Neural cell (in vitro differentiated cells): ENCODE measurements at regions not wholly inside any gene's neighbourhood (a gene's known extent, or its start where the extent isn't known, plus 50 kb on each side); places are given as distances from the start of the nearest gene placed in this dataset.

Experiments
- H2AFZ ChIP-seq: fragments of 200-600, 300-800 bp; sonication (generic), shearing (Covaris generic); 2 replicates; pipeline ENCODE4 v1.6.0; 2014; ENCODE audit warnings: low read depth, mild to moderate bottlenecking, antibody characterized with exemption, low read length, moderate library complexity
- H3F3A ChIP-seq: fragments of 200-600 bp; shearing (Covaris generic); 2 replicates; pipeline ENCODE4 v1.6.1; 2016; ENCODE audit warnings: mild to moderate bottlenecking, moderate library complexity, mixed read lengths, antibody characterized with exemption, low read length; ENCODE audit not compliant: insufficient read depth, poor library complexity, severe bottlenecking
- H3K27ac ChIP-seq: fragments of 200-600, 300-800 bp; sonication (generic), shearing (Covaris generic); 2 replicates; pipeline ENCODE4 v1.5.1; 2014; ENCODE audit warnings: mild to moderate bottlenecking, low read length, moderate library complexity
- H3K27me3 ChIP-seq: fragments of 300-800, 200-600 bp; sonication (generic), shearing (Covaris generic); 2 replicates; pipeline ENCODE4 v1.6.0; 2014; ENCODE audit warnings: mild to moderate bottlenecking, low read depth, low read length, moderate library complexity; ENCODE audit not compliant: insufficient read depth
- H3K36me3 ChIP-seq: fragments of 300-800, 200-600 bp; sonication (generic), shearing (Covaris generic); 2 replicates; pipeline ENCODE4 v1.5.1; 2014; ENCODE audit warnings: mild to moderate bottlenecking, antibody characterized with exemption, low read length, moderate library complexity; ENCODE audit not compliant: insufficient read depth
- H3K4me2 ChIP-seq: fragments of 300-800, 200-600 bp; sonication (generic), shearing (Covaris generic); 2 replicates; pipeline ENCODE4 v1.6.0; 2014; ENCODE audit warnings: mild to moderate bottlenecking, low read length
- H3K4me3 ChIP-seq: fragments of 300-800, 200-600 bp; sonication (generic), shearing (Covaris generic); 2 replicates; pipeline ENCODE4 v1.5.1; 2014; ENCODE audit warnings: mild to moderate bottlenecking, low read length, moderate library complexity
- H3K79me2 ChIP-seq: fragments of 200-600 bp; shearing (Covaris generic); replicated peaks from 2 replicates; pipeline ENCODE4 v1.6.0; 2014; ENCODE audit warnings: mild to moderate bottlenecking, low read length, moderate library complexity; ENCODE audit not compliant: insufficient read depth
- H3K9ac ChIP-seq: fragments of 300-800, 200-600 bp; sonication (generic), shearing (Covaris generic); 2 replicates; pipeline ENCODE4 v1.6.1; 2016; ENCODE audit warnings: mild to moderate bottlenecking, low read length, mixed read lengths
- H3K9me2 ChIP-seq: fragments of 200-600 bp; shearing (Covaris generic); 2 replicates; pipeline ENCODE4 v1.6.1; 2016; ENCODE audit warnings: mild to moderate bottlenecking, low read length, mixed read lengths; ENCODE audit not compliant: insufficient read depth
- H3K9me3 ChIP-seq: fragments of 200-600, 300-800 bp; sonication (generic), shearing (Covaris generic); 2 replicates; pipeline ENCODE4 v1.6.1; 2016; ENCODE audit warnings: mild to moderate bottlenecking, mixed run types, low read length, moderate library complexity, mixed read lengths
- H4K20me1 ChIP-seq: fragments of 200-600 bp; shearing (Covaris generic); 2 replicates; pipeline ENCODE4 v1.6.1; 2016; ENCODE audit warnings: mild to moderate bottlenecking, mixed run types; ENCODE audit not compliant: insufficient read depth
- EP300 ChIP-seq: fragments of 450-650 bp; conservative IDR thresholded peaks from 2 replicates; pipeline ENCODE4 v1.6.1; 2014; ENCODE audit warnings: antibody characterized with exemption, mild to moderate bottlenecking, moderate library complexity; ENCODE audit not compliant: poor library complexity, severe bottlenecking
- EZH2 ChIP-seq: fragments of 200-600, 300-800 bp; shearing (Covaris generic), sonication (generic); IDR thresholded peaks from 2 replicates; pipeline ENCODE4 v1.6.1; 2014; ENCODE audit warnings: antibody characterized with exemption, low read length, borderline replicate concordance, mild to moderate bottlenecking; ENCODE audit not compliant: insufficient read depth, poor library complexity, severe bottlenecking
- MXI1 ChIP-seq: fragments of 450-650 bp; conservative IDR thresholded peaks from 2 replicates; pipeline ENCODE4 v1.6.1; 2014; ENCODE audit warnings: antibody characterized with exemption, mild to moderate bottlenecking; ENCODE audit not compliant: poor library complexity, severe bottlenecking
- POLR2AphosphoS5 ChIP-seq: IDR thresholded peaks from 2 replicates; pipeline ENCODE4 v1.6.1; 2012
- RAD21 ChIP-seq: fragments of 450-650 bp; conservative IDR thresholded peaks from 2 replicates; pipeline ENCODE4 v1.6.1; 2014; ENCODE audit warnings: antibody characterized with exemption, mild to moderate bottlenecking, moderate library complexity
- REST ChIP-seq: IDR thresholded peaks from 2 replicates; pipeline ENCODE4 v1.6.1; 2012; ENCODE audit warnings: borderline replicate concordance
- SMC3 ChIP-seq: fragments of 450-650 bp; conservative IDR thresholded peaks from 2 replicates; pipeline ENCODE4 v1.6.1; 2014; ENCODE audit warnings: antibody characterized with exemption, mild to moderate bottlenecking, moderate library complexity; ENCODE audit not compliant: poor library complexity
- TAF1 ChIP-seq: IDR thresholded peaks from 2 replicates; pipeline ENCODE4 v1.6.1; 2012; ENCODE audit warnings: low read depth
- TF ChIP-seq, protein P1 (sequence below): fragments of 450-650 bp; IDR thresholded peaks from 2 replicates; pipeline ENCODE4 v1.5.1; 2014; ENCODE audit warnings: antibody characterized with exemption, mild to moderate bottlenecking, moderate library complexity; ENCODE audit not compliant: poor library complexity, severe bottlenecking

DNA sequence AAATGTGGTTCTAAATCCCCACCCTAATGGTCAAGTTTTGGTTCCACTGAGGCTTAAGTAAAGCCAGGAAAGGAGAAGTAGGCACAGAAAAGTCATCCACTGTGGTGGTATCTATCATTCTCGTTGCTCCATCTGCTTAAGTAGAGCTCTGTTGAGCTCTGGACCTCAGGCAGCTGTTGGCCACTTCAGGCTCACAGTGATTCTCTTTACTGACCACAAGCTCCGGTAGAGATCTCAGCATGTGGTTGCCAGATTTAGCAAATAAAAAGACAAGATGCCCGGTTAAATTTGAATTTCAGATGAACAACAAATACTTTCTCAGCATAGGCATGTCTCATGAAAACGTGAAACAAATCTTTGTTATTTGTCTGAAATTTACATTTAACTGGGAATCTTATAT lies 132.3 kb upstream of the PTCHD1 start:
- H3K4me3 ChIP-seq, result no peak overlapping the region
- H4K20me1 ChIP-seq, result no peaks in the 10 kb centered on the region
- no peaks in the 10 kb centered on the region for H3K36me3 ChIP-seq
- no peaks in the 10 kb centered on the region for H3K27me3 ChIP-seq
- TF ChIP-seq, protein P1, sequence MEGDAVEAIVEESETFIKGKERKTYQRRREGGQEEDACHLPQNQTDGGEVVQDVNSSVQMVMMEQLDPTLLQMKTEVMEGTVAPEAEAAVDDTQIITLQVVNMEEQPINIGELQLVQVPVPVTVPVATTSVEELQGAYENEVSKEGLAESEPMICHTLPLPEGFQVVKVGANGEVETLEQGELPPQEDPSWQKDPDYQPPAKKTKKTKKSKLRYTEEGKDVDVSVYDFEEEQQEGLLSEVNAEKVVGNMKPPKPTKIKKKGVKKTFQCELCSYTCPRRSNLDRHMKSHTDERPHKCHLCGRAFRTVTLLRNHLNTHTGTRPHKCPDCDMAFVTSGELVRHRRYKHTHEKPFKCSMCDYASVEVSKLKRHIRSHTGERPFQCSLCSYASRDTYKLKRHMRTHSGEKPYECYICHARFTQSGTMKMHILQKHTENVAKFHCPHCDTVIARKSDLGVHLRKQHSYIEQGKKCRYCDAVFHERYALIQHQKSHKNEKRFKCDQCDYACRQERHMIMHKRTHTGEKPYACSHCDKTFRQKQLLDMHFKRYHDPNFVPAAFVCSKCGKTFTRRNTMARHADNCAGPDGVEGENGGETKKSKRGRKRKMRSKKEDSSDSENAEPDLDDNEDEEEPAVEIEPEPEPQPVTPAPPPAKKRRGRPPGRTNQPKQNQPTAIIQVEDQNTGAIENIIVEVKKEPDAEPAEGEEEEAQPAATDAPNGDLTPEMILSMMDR, result no peak
- no peak for TF ChIP-seq MXI1
- no peak for TF ChIP-seq REST
- no peak for TF ChIP-seq EP300
- no peak for TF ChIP-seq SMC3
- no peak for TF ChIP-seq TAF1
- TF ChIP-seq RAD21, result no peak
- no peak for TF ChIP-seq EZH2
- TF ChIP-seq POLR2AphosphoS5, result no peak
- no peak overlapping the region for H2AFZ ChIP-seq
- H3K9ac ChIP-seq, result no peak overlapping the region
- H3K9me3 ChIP-seq, result no peaks in the 10 kb centered on the region
- no peak overlapping the region for H3K27ac ChIP-seq
- H3K4me2 ChIP-seq, result no peak overlapping the region
- no peaks in the 10 kb centered on the region for H3F3A ChIP-seq
- no peaks in the 10 kb centered on the region for H3K9me2 ChIP-seq
- H3K79me2 ChIP-seq, result no peaks in the 10 kb centered on the region

DNA sequence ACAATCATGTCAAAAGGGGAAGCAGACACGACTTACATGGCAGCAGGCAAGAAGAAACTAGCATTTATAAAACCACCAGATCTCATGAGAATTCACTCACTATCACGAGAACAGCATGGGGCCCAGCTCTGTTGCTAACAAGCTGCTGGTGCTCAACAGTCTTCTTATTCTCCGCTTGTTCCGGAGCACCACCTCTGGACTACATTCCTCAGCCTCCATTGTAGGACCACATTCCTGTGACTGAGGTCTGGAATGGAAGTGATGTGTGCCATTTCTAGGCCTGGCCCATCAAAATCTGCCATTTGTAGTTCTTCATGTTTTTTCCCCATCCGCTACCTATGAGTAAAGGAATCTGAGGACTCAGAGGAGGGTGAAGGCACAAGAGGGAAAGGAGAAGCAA lies 111.5 kb upstream of the PTCHD1 start:
- Histone ChIP-seq H3K4me3 (no peak overlapping the region), H3K27me3 (no peaks in the 10 kb centered on the region), H3K27ac (no peak overlapping the region), H2AFZ (no peak overlapping the region), H3K4me2 (no peak overlapping the region), H3K79me2 (no peaks in the 10 kb centered on the region), H4K20me1 (no peaks in the 10 kb centered on the region), H3F3A (no peaks in the 10 kb centered on the region), H3K9me2 (no peaks in the 10 kb centered on the region), H3K36me3 (no peaks in the 10 kb centered on the region), H3K9me3 (no peaks in the 10 kb centered on the region), H3K9ac (no peak overlapping the region)
- no peak for TF ChIP-seq POLR2AphosphoS5
- TF ChIP-seq RAD21, result no peak
- no peak for TF ChIP-seq REST
- TF ChIP-seq, protein P1, result no peak
- no peak for TF ChIP-seq TAF1
- TF ChIP-seq SMC3, result no peak
- no peak for TF ChIP-seq EZH2
- no peak for TF ChIP-seq EP300
- no peak for TF ChIP-seq MXI1
